Breast epithelium (tissue), 4 donors: ENCODE measurements at regions not wholly inside any gene's neighbourhood (a gene's known extent, or its start where the extent isn't known, plus 50 kb on each side); places are given as distances from the start of the nearest gene placed in this dataset.

Source experiments
- DNase-seq, 2 donors: peaks; one replicate each; pipeline ENCODE4 v3.0.0-alpha.2; 2019; ENCODE audit warnings: low spot score in 2 of 2
- H3K27ac ChIP-seq, 2 donors: fragments of 200-600 bp; sonication (generic) in 1 of 2; one replicate each; pipeline ENCODE4 v1.5.1; 2016 to 2019; ENCODE audit warnings: mild to moderate bottlenecking in 1 of 2
- H3K27me3 ChIP-seq, 2 donors: fragments of 200-600 bp; sonication (generic) in 1 of 2; one replicate each; pipeline versions ENCODE4 v1.5.1 to v1.6.0; 2017 to 2019; ENCODE audit warnings: control low read depth in 1 of 2, mild to moderate bottlenecking in 1 of 2
- H3K36me3 ChIP-seq: fragments of 200-600 bp; one replicate; pipeline ENCODE4 v1.5.1; 2019
- H3K4me1 ChIP-seq, 2 donors: fragments of 200-600 bp; sonication (generic); one replicate each; pipeline ENCODE4 v1.5.1; 2016 to 2019; ENCODE audit warnings: control low read depth in 1 of 2
- H3K4me3 ChIP-seq, 3 donors: fragments of 200-600 bp; sonication (generic); 1 replicate in 2 of 3; 2 replicates in 1 of 3; pipeline ENCODE4 v1.5.1; 2016 to 2019; ENCODE audit warnings: mild to moderate bottlenecking in 3 of 3, moderate library complexity in 2 of 3
- H3K9me3 ChIP-seq, 2 donors: fragments of 200-600 bp; sonication (generic) in 1 of 2; one replicate each; pipeline ENCODE4 v1.5.1; 2016 to 2019; ENCODE audit warnings: control low read depth in 1 of 2
- POLR2A ChIP-seq: fragments of 450-650 bp; IDR thresholded peaks from one replicate; pipeline ENCODE4 v1.6.1; 2016; ENCODE audit warnings: antibody characterized with exemption, mild to moderate bottlenecking, moderate library complexity
- POLR2AphosphoS5 ChIP-seq, 3 donors: sonication (generic); formaldehyde crosslinking; IDR thresholded peaks; one replicate each; pipeline ENCODE4 v1.6.1; 2017; ENCODE audit warnings: antibody characterized with exemption in 3 of 3
- intact Hi-C: fragments of 100-400 bp; cut with DNase I; formaldehyde crosslinking; loops from one replicate; pipeline ENCODE4 v1.15.1; 2023; ENCODE audit warnings: low total_unique reads
- TF ChIP-seq, protein P1 (sequence below), 3 donors: fragments of 450-650 bp; IDR thresholded peaks; one replicate each; pipeline ENCODE4 v1.5.1; 2016 to 2017; ENCODE audit warnings: antibody characterized with exemption in 3 of 3, mild to moderate bottlenecking in 3 of 3, moderate library complexity in 3 of 3

GRCh38 chr11:122348659-122349409 lies 232.8 kb upstream of the BLID start:
- intact Hi-C loops: no loop called here

GRCh38 chr11:122346006-122346405 lies 230.0 kb upstream of the BLID start:
- no peaks in the 10 kb centered on the region for H3K4me1 ChIP-seq
- H3K27me3 ChIP-seq: no peaks in the 10 kb centered on the region
- H3K27ac ChIP-seq: no peak overlapping the region
- no peaks in the 10 kb centered on the region for H3K36me3 ChIP-seq
- no peak for DNase-seq
- H3K4me3 ChIP-seq: no peak overlapping the region
- TF ChIP-seq POLR2AphosphoS5 (IDR thresholded peaks at IDR 0.05) (no peak), POLR2A (no peak)
- TF ChIP-seq, protein P1, sequence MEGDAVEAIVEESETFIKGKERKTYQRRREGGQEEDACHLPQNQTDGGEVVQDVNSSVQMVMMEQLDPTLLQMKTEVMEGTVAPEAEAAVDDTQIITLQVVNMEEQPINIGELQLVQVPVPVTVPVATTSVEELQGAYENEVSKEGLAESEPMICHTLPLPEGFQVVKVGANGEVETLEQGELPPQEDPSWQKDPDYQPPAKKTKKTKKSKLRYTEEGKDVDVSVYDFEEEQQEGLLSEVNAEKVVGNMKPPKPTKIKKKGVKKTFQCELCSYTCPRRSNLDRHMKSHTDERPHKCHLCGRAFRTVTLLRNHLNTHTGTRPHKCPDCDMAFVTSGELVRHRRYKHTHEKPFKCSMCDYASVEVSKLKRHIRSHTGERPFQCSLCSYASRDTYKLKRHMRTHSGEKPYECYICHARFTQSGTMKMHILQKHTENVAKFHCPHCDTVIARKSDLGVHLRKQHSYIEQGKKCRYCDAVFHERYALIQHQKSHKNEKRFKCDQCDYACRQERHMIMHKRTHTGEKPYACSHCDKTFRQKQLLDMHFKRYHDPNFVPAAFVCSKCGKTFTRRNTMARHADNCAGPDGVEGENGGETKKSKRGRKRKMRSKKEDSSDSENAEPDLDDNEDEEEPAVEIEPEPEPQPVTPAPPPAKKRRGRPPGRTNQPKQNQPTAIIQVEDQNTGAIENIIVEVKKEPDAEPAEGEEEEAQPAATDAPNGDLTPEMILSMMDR (IDR thresholded peaks at IDR 0.05): no peak
- intact Hi-C loops: no loop called here
- no peaks in the 10 kb centered on the region for H3K9me3 ChIP-seq

More at GRCh38 chr11:122348659-122349409, 232.8 kb upstream of the BLID start:
- Histone ChIP-seq H3K4me3 (no peak overlapping the region), H3K9me3 (no peaks in the 10 kb centered on the region), H3K4me1 (no peaks in the 10 kb centered on the region), H3K27me3 (no peaks in the 10 kb centered on the region), H3K36me3 (no peaks in the 10 kb centered on the region), H3K27ac (no peak overlapping the region)
- TF ChIP-seq, protein P1 (IDR thresholded peaks at IDR 0.05): no peak
- TF ChIP-seq POLR2AphosphoS5 (IDR thresholded peaks at IDR 0.05) (no peak), POLR2A (no peak)
- DNase-seq: no peak

GRCh38 chr11:122345586-122345985 lies 229.6 kb upstream of the BLID start:
- intact Hi-C loops: no loop called here
- Histone ChIP-seq H3K4me3 (no peak overlapping the region), H3K27me3 (no peaks in the 10 kb centered on the region), H3K9me3 (no peaks in the 10 kb centered on the region), H3K4me1 (no peaks in the 10 kb centered on the region), H3K36me3 (no peaks in the 10 kb centered on the region), H3K27ac (no peak overlapping the region)
- no peak for DNase-seq
- no peak for TF ChIP-seq POLR2AphosphoS5 (IDR thresholded peaks at IDR 0.05)
- TF ChIP-seq, protein P1 (IDR thresholded peaks at IDR 0.05): no peak
- no peak for TF ChIP-seq POLR2A

- TF ChIP-seq, protein P1 (IDR thresholded peaks at IDR 0.05): no peak
- TF ChIP-seq POLR2AphosphoS5 (IDR thresholded peaks at IDR 0.05): no peak
- TF ChIP-seq POLR2A: no peak
- intact Hi-C loops: no loop called here
- Histone ChIP-seq H3K27me3 (no peaks in the 10 kb centered on the region), H3K4me3 (no peak overlapping the region), H3K27ac (no peak overlapping the region), H3K9me3 (no peaks in the 10 kb centered on the region), H3K4me1 (no peaks in the 10 kb centered on the region), H3K36me3 (no peaks in the 10 kb centered on the region)
- DNase-seq: no peak
These were observed 228.2 kb upstream of the BLID start for GRCh38 chr11:122344215-122344614.

- DNase-seq: no peak
- no peak for TF ChIP-seq POLR2AphosphoS5 (IDR thresholded peaks at IDR 0.05)
- TF ChIP-seq POLR2A: no peak
- TF ChIP-seq, protein P1 (IDR thresholded peaks at IDR 0.05): no peak
- intact Hi-C loops: no loop called here
- Histone ChIP-seq H3K4me3 (no peak overlapping the region), H3K27me3 (no peaks in the 10 kb centered on the region), H3K4me1 (no peaks in the 10 kb centered on the region), H3K9me3 (no peaks in the 10 kb centered on the region), H3K36me3 (no peaks in the 10 kb centered on the region), H3K27ac (no peak overlapping the region)
These were observed 227.2 kb upstream of the BLID start for GRCh38 chr11:122343210-122343609.
